MM.1S (cell line): ENCODE measurements at regions not wholly inside any gene's neighbourhood (a gene's known extent, or its start where the extent isn't known, plus 50 kb on each side); places are given as distances from the start of the nearest gene placed in this dataset.

ENCODE experiments used
- EZH2 ChIP-seq: fragments of 300-600 bp; sonication (generic); optimal IDR thresholded peaks from 2 replicates; pipeline ENCODE3; 2017; ENCODE audit warnings: low read depth, mild to moderate bottlenecking, antibody characterized with exemption, low read length, mixed read lengths
- EZH2phosphoT487 ChIP-seq: fragments of 300-600 bp; sonication (generic); IDR thresholded peaks from 2 replicates; pipeline ENCODE4 v1.6.1; 2018; ENCODE audit warnings: antibody characterized with exemption, low read length
- TF ChIP-seq, protein P1 (sequence below): fragments of 300-600 bp; sonication (generic); IDR thresholded peaks from 2 replicates; pipeline ENCODE4 v1.5.1; 2016; ENCODE audit warnings: antibody characterized with exemption, low read length, mixed read lengths

- TF ChIP-seq, protein P1, sequence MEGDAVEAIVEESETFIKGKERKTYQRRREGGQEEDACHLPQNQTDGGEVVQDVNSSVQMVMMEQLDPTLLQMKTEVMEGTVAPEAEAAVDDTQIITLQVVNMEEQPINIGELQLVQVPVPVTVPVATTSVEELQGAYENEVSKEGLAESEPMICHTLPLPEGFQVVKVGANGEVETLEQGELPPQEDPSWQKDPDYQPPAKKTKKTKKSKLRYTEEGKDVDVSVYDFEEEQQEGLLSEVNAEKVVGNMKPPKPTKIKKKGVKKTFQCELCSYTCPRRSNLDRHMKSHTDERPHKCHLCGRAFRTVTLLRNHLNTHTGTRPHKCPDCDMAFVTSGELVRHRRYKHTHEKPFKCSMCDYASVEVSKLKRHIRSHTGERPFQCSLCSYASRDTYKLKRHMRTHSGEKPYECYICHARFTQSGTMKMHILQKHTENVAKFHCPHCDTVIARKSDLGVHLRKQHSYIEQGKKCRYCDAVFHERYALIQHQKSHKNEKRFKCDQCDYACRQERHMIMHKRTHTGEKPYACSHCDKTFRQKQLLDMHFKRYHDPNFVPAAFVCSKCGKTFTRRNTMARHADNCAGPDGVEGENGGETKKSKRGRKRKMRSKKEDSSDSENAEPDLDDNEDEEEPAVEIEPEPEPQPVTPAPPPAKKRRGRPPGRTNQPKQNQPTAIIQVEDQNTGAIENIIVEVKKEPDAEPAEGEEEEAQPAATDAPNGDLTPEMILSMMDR = no peak
- TF ChIP-seq EZH2phosphoT487 (no peak), EZH2 (no peak)
These were observed 248.1 kb upstream of the BCHE start for GRCh38 chr3:166085164-166085856.
